ENCODE measurements at regions not wholly inside any gene's neighbourhood (a gene's known extent, or its start where the extent isn't known, plus 50 kb on each side); places are given as distances from the start of the nearest gene placed in this dataset.

GRCh38 chr12:73632191-73632590 is 905.4 kb upstream of the ATXN7L3B start:
- H3K4ac ChIP-seq (replicated peaks; ENCODE audit: insufficient read length, low read depth, low read length): no peak overlapping the region
- no peak overlapping the region for H3K56ac ChIP-seq (replicated peaks; ENCODE audit: insufficient read length, low read depth, low read length)
- no peak for TF ChIP-seq HDAC6 (IDR thresholded peaks at IDR 0.05; ENCODE audit: low read depth, low read length)
- TF ChIP-seq YY1 (IDR thresholded peaks at IDR 0.05; ENCODE audit: low read depth, low read length): no peak
- CTCF ChIA-PET (ENCODE audit: partially characterized antibody): no interaction called here
- no peaks in the 10 kb centered on the region for H3K23me2 ChIP-seq (ENCODE audit: low read depth, low read length)
- H3K23ac ChIP-seq (ENCODE audit: insufficient read length): no peak overlapping the region
- H2BK15ac ChIP-seq (ENCODE audit: low read length): no peak overlapping the region
- H3K27ac ChIP-seq (ENCODE audit: low read depth, low read length): no peak overlapping the region
- H4K5ac ChIP-seq (ENCODE audit: insufficient read length, low read depth, low read length): no peak overlapping the region
- no peaks in the 10 kb centered on the region for H3K27me3 ChIP-seq (replicated peaks in 1 of 4; ENCODE audit: control insufficient read depth in 3 of 4, extremely low read depth in 1 of 4, insufficient read depth in 3 of 4, low read length in 3 of 4)
- no peak overlapping the region for H3K4me3 ChIP-seq (ENCODE audit: extremely low read depth in 1 of 4, insufficient read depth in 2 of 4, low read depth in 3 of 4, low read length in 4 of 4)
- no peak overlapping the region for H4K8ac ChIP-seq (ENCODE audit: extremely low read depth, insufficient read depth, low read length)
- no peak overlapping the region for H3K4me2 ChIP-seq (ENCODE audit: insufficient read depth in 1 of 2, low read depth in 2 of 2, low read length in 2 of 2)
- H2AK5ac ChIP-seq (ENCODE audit: low read depth, low read length): no peak overlapping the region
- no peaks in the 10 kb centered on the region for H3K79me1 ChIP-seq (ENCODE audit: low read depth, low read length)
- no peak overlapping the region for H2BK12ac ChIP-seq (ENCODE audit: low read depth, low read length)
- no peak overlapping the region for H2BK5ac ChIP-seq (ENCODE audit: low read depth, low read length)
- H2BK20ac ChIP-seq (ENCODE audit: low read length): no peak overlapping the region
- H3K9ac ChIP-seq (replicated peaks in 1 of 4; ENCODE audit: extremely low read depth in 1 of 4, low read depth in 3 of 4, low read length in 3 of 4): no peak overlapping the region
- no peaks in the 10 kb centered on the region for H3K79me2 ChIP-seq (ENCODE audit: control insufficient read depth in 1 of 2, insufficient read depth in 2 of 2, low read length in 2 of 2)
- no peak overlapping the region for H3K18ac ChIP-seq (ENCODE audit: extremely low read depth, low read length)
- DNase-seq (ENCODE audit: low read depth in 1 of 2, low spot score in 2 of 2): no peak
- no peak overlapping the region for H2AFZ ChIP-seq (ENCODE audit: low read length)
- H3K4me1 ChIP-seq (replicated peaks in 1 of 4; ENCODE audit: control insufficient read depth in 3 of 4, insufficient read depth in 4 of 4, low read length in 3 of 4): peaks cover 0 to 8% (median 5%) of the 10 kb centered on the region in 4 experiments; a peak in 4 of 7 replicates
- no peak overlapping the region for H2BK120ac ChIP-seq (replicated peaks; ENCODE audit: low read depth, low read length)
- no peaks in the 10 kb centered on the region for H3K9me3 ChIP-seq (ENCODE audit: insufficient read depth in 2 of 2, low read depth in 1 of 2, low read length in 1 of 2)
- H4K91ac ChIP-seq (replicated peaks; ENCODE audit: insufficient read length, low read length): no peak overlapping the region
- POLR2A ChIA-PET (ENCODE audit: partially characterized antibody): no interaction called here
- no peak for FAIRE-seq
- no peaks in the 10 kb centered on the region for H3K36me3 ChIP-seq (ENCODE audit: control insufficient read depth in 2 of 4, insufficient read depth in 4 of 4, low read length in 3 of 4)
- H3K14ac ChIP-seq (ENCODE audit: insufficient read length): no peak overlapping the region
- H4K20me1 ChIP-seq (replicated peaks in 1 of 2; ENCODE audit: control insufficient read depth in 1 of 2, insufficient read depth in 2 of 2, low read length in 2 of 2): no peaks in the 10 kb centered on the region

Measured in H1 (cell line).